Liver (tissue), 8 donors: ENCODE measurements at regions not wholly inside any gene's neighbourhood (a gene's known extent, or its start where the extent isn't known, plus 50 kb on each side); places are given as distances from the start of the nearest gene placed in this dataset.

Experiments used
- DNase-seq: peaks from one replicate; pipeline ENCODE4 v3.0.0-alpha.2; 2017; ENCODE audit warnings: low spot score
- H3K27ac ChIP-seq, 2 donors: one replicate each; pipeline ENCODE4 v1.7.0; 2013; ENCODE audit warnings: inconsistent platforms in 2 of 2, low read length in 2 of 2, control low read depth in 1 of 2, low read depth in 1 of 2, mild to moderate bottlenecking in 1 of 2
- H3K27me3 ChIP-seq, 4 donors: one replicate each; pipeline versions ENCODE4 v1.6.1 to v1.7.0; 2013; ENCODE audit warnings: low read length in 3 of 4, inconsistent platforms in 1 of 4, mild to moderate bottlenecking in 1 of 4, moderate library complexity in 1 of 4; ENCODE audit not compliant: control insufficient read depth in 4 of 4, insufficient read depth in 4 of 4
- H3K36me3 ChIP-seq, 4 donors: one replicate each; pipeline versions ENCODE4 v1.6.1 to v1.7.0; 2013; ENCODE audit warnings: low read length in 3 of 4, mild to moderate bottlenecking in 3 of 4, low read depth in 1 of 4, moderate library complexity in 1 of 4; ENCODE audit not compliant: control insufficient read depth in 4 of 4, insufficient read depth in 3 of 4
- H3K4me1 ChIP-seq, 4 donors: one replicate each; pipeline versions ENCODE4 v1.6.1 to v1.7.0; 2013; ENCODE audit warnings: low read length in 3 of 4, mild to moderate bottlenecking in 3 of 4, moderate library complexity in 1 of 4; ENCODE audit not compliant: control insufficient read depth in 4 of 4, insufficient read depth in 4 of 4
- H3K4me3 ChIP-seq, 3 donors: one replicate each; pipeline versions ENCODE4 v1.6.1 to v1.7.0; 2013; ENCODE audit warnings: low read length in 3 of 3, control low read depth in 1 of 3, low read depth in 1 of 3, mild to moderate bottlenecking in 1 of 3
- H3K9ac ChIP-seq, 2 donors: one replicate each; pipeline ENCODE4 v1.7.0; 2013; ENCODE audit warnings: low read length in 2 of 2, mild to moderate bottlenecking in 2 of 2, moderate library complexity in 2 of 2, control low read depth in 1 of 2, low read depth in 1 of 2
- H3K9me3 ChIP-seq, 4 donors: one replicate each; pipeline versions ENCODE4 v1.6.1 to v1.7.0; 2013; ENCODE audit warnings: low read length in 3 of 4; ENCODE audit not compliant: control insufficient read depth in 4 of 4
- FOXA1 ChIP-seq: IDR thresholded peaks from 2 replicates; pipeline ENCODE4 v1.6.1; 2016; ENCODE audit warnings: antibody characterized with exemption
- FOXA2 ChIP-seq: IDR thresholded peaks from 2 replicates; pipeline ENCODE4 v1.6.1; 2016; ENCODE audit warnings: antibody characterized with exemption
- HNF4A ChIP-seq, 2 donors: conservative IDR thresholded peaks; 2 replicates each; pipeline ENCODE4 v1.6.1; 2016; ENCODE audit warnings: antibody characterized with exemption in 2 of 2, mild to moderate bottlenecking in 2 of 2
- JUND ChIP-seq, 2 donors: IDR thresholded peaks; 2 replicates each; pipeline ENCODE4 v1.6.1; 2016; ENCODE audit warnings: antibody characterized with exemption in 2 of 2
- MAX ChIP-seq: IDR thresholded peaks from 2 replicates; pipeline ENCODE4 v1.6.1; 2016; ENCODE audit warnings: antibody characterized with exemption
- NR2F2 ChIP-seq: IDR thresholded peaks from 2 replicates; pipeline ENCODE4 v1.6.1; 2016; ENCODE audit warnings: antibody characterized with exemption
- RAD21 ChIP-seq, 2 donors: IDR thresholded peaks; 2 replicates each; pipeline ENCODE4 v1.6.1; 2016; ENCODE audit warnings: antibody characterized with exemption in 2 of 2, mild to moderate bottlenecking in 2 of 2
- RXRA ChIP-seq, 2 donors: IDR thresholded peaks; 2 replicates each; pipeline ENCODE4 v1.6.1; 2017 to 2018; ENCODE audit warnings: antibody characterized with exemption in 2 of 2, mild to moderate bottlenecking in 1 of 2
- SP1 ChIP-seq: IDR thresholded peaks from 2 replicates; pipeline ENCODE4 v1.6.1; 2018; ENCODE audit warnings: antibody characterized with exemption, mild to moderate bottlenecking
- TAF1 ChIP-seq: conservative IDR thresholded peaks from 2 replicates; pipeline ENCODE4 v1.6.1; 2016; ENCODE audit warnings: antibody characterized with exemption, mild to moderate bottlenecking
- WGBS: extraction: QIAGEN DNeasy Blood & Tissue Kit; methylation state at CpG from one replicate; pipeline ENCODE4 v1.1.7; 2013; 5-methylcytosine and 5-hydroxymethylcytosine counted together
- TF ChIP-seq, protein P1 (sequence below): IDR thresholded peaks from 2 replicates; pipeline ENCODE4 v1.6.1; 2016; ENCODE audit warnings: antibody characterized with exemption
- TF ChIP-seq, protein P2 (sequence below): fragments of 150-350 bp; IDR thresholded peaks from 2 replicates; pipeline ENCODE4 v1.5.1; 2017; ENCODE audit warnings: improper control_type of control experiment, low read depth, low read length; ENCODE audit not compliant: missing input control
- TF ChIP-seq, protein P3 (sequence below): IDR thresholded peaks from 2 replicates; pipeline ENCODE4 v1.6.1; 2016; ENCODE audit warnings: antibody characterized with exemption
- donor health status: healthy.
- donor health status: healthy.
- donor health status: healthy.
- donor health status: healthy.
- donor health status: healthy.

DNA sequence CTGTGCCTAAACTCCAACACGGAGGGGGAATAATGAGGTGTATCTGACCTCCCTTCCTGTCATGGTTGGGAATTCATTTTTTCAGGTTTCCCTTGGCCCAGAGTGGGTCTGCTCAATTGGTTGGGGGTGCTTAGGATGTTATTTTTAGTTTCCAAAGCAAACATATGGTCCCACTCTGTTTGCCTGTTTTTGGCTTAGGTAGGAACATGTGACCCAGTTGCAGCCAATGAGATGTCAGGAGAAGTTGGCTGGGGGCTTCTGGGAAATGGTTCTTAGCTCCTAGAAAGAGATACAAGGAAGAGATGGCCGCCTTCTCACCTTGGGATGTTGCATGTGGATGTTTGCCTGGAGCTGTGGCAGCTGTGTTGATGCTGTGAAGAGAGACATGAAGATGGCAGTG lies 147.9 kb upstream of the RFLNA start:
- no peak overlapping the region for H3K27ac ChIP-seq
- no peak overlapping the region for H3K4me3 ChIP-seq
- no peaks in the 10 kb centered on the region for H3K4me1 ChIP-seq
- H3K9me3 ChIP-seq = peaks cover 0 to 7% (median under 1%) of the 10 kb centered on the region in 4 donors
- WGBS = 97% methylated on average over 2 of the region's 2 CpGs
- H3K27me3 ChIP-seq = no peaks in the 10 kb centered on the region
- no peaks in the 10 kb centered on the region for H3K36me3 ChIP-seq
- H3K9ac ChIP-seq = no peak overlapping the region
- TF ChIP-seq FOXA2 (no peak), TAF1 (no peak), NR2F2 (no peak), FOXA1 (no peak), RAD21 (IDR thresholded peaks at IDR 0.05) (no peak), RXRA (IDR thresholded peaks at IDR 0.05) (no peak), JUND (IDR thresholded peaks at IDR 0.05) (no peak)
- TF ChIP-seq, protein P1, sequence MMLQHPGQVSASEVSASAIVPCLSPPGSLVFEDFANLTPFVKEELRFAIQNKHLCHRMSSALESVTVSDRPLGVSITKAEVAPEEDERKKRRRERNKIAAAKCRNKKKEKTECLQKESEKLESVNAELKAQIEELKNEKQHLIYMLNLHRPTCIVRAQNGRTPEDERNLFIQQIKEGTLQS = no peak
- no peak for DNase-seq

GRCh38 chr12:124147575-124147974 lies 147.3 kb upstream of the RFLNA start:
- peaks cover 0 to 3% (median 0%) of the 10 kb centered on the region in 4 donors for H3K9me3 ChIP-seq
- H3K36me3 ChIP-seq = no peaks in the 10 kb centered on the region
- no peak overlapping the region for H3K27ac ChIP-seq
- no peaks in the 10 kb centered on the region for H3K27me3 ChIP-seq
- no peak for DNase-seq
- H3K4me3 ChIP-seq = no peak overlapping the region
- no peak for TF ChIP-seq HNF4A (conservative IDR thresholded peaks at IDR 0.05)
- TF ChIP-seq, protein P2, sequence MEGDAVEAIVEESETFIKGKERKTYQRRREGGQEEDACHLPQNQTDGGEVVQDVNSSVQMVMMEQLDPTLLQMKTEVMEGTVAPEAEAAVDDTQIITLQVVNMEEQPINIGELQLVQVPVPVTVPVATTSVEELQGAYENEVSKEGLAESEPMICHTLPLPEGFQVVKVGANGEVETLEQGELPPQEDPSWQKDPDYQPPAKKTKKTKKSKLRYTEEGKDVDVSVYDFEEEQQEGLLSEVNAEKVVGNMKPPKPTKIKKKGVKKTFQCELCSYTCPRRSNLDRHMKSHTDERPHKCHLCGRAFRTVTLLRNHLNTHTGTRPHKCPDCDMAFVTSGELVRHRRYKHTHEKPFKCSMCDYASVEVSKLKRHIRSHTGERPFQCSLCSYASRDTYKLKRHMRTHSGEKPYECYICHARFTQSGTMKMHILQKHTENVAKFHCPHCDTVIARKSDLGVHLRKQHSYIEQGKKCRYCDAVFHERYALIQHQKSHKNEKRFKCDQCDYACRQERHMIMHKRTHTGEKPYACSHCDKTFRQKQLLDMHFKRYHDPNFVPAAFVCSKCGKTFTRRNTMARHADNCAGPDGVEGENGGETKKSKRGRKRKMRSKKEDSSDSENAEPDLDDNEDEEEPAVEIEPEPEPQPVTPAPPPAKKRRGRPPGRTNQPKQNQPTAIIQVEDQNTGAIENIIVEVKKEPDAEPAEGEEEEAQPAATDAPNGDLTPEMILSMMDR = no peak
- no peak for TF ChIP-seq MAX
- no peaks in the 10 kb centered on the region for H3K4me1 ChIP-seq
- no peak overlapping the region for H3K9ac ChIP-seq
- 67% methylated on average over 6 of the region's 6 CpGs for WGBS

GRCh38 chr12:124148481-124149273 lies 146.2 kb upstream of the RFLNA start:
- TF ChIP-seq JUND (IDR thresholded peaks at IDR 0.05) = no peak
- no peak for TF ChIP-seq RXRA (IDR thresholded peaks at IDR 0.05)
- TF ChIP-seq FOXA2 = no peak
- no peak for TF ChIP-seq SP1
- no peak for TF ChIP-seq TAF1
- no peak for TF ChIP-seq NR2F2
- TF ChIP-seq RAD21 (IDR thresholded peaks at IDR 0.05) = no peak
- no peak for TF ChIP-seq HNF4A (conservative IDR thresholded peaks at IDR 0.05)
- TF ChIP-seq, protein P3, sequence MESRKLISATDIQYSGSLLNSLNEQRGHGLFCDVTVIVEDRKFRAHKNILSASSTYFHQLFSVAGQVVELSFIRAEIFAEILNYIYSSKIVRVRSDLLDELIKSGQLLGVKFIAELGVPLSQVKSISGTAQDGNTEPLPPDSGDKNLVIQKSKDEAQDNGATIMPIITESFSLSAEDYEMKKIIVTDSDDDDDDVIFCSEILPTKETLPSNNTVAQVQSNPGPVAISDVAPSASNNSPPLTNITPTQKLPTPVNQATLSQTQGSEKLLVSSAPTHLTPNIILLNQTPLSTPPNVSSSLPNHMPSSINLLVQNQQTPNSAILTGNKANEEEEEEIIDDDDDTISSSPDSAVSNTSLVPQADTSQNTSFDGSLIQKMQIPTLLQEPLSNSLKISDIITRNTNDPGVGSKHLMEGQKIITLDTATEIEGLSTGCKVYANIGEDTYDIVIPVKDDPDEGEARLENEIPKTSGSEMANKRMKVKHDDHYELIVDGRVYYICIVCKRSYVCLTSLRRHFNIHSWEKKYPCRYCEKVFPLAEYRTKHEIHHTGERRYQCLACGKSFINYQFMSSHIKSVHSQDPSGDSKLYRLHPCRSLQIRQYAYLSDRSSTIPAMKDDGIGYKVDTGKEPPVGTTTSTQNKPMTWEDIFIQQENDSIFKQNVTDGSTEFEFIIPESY = no peak
- TF ChIP-seq MAX = no peak
- TF ChIP-seq FOXA1 = no peak
- Histone ChIP-seq H3K27me3 (no peaks in the 10 kb centered on the region), H3K4me3 (no peak overlapping the region), H3K36me3 (no peaks in the 10 kb centered on the region), H3K4me1 (no peaks in the 10 kb centered on the region), H3K27ac (no peak overlapping the region), H3K9me3 (no peaks in the 10 kb centered on the region), H3K9ac (no peak overlapping the region)
- WGBS = 91% methylated on average over 13 of the region's 13 CpGs
- no peak for DNase-seq
